Colonic mucosa (tissue), 4 donors: ENCODE measurements at regions not wholly inside any gene's neighbourhood (a gene's known extent, or its start where the extent isn't known, plus 50 kb on each side); places are given as distances from the start of the nearest gene placed in this dataset.

Experiments
- DNase-seq: peaks from one replicate; pipeline ENCODE4 v3.0.0-alpha.2; 2020
- H3K27ac ChIP-seq: fragments of 200-600 bp; one replicate; pipeline ENCODE4 v1.8.0; 2021
- H3K27me3 ChIP-seq: fragments of 200-600 bp; one replicate; pipeline ENCODE4 v1.8.0; 2021
- H3K36me3 ChIP-seq: fragments of 200-600 bp; one replicate; pipeline ENCODE4 v1.8.0; 2021
- H3K4me1 ChIP-seq: fragments of 200-600 bp; one replicate; pipeline ENCODE4 v1.8.0; 2021; ENCODE audit warnings: mild to moderate bottlenecking
- H3K4me3 ChIP-seq: fragments of 200-600 bp; one replicate; pipeline ENCODE4 v1.8.0; 2021
- H3K9ac ChIP-seq, 2 donors: one replicate each; pipeline ENCODE4 v1.7.0; 2013; ENCODE audit warnings: control low read depth in 2 of 2, low read depth in 2 of 2, low read length in 2 of 2
- H3K9me3 ChIP-seq: fragments of 200-600 bp; one replicate; pipeline ENCODE4 v1.8.0; 2021
- CTCF ChIP-seq: fragments of 200-600 bp; IDR thresholded peaks from one replicate; pipeline ENCODE4 v1.8.0; 2022; ENCODE audit warnings: antibody characterized with exemption, mild to moderate bottlenecking
- intact Hi-C: fragments of 100-400 bp; cut with DNase I; formaldehyde crosslinking; loops from one replicate; pipeline ENCODE4 v1.14.1; 2022
- donor health status: healthy.
- donor health status: DM: no; HTN: no; CAD: no.
- donor health status: DM: no; HTN: no; CAD: no.

GRCh38 chr3:123341-123740, 73.2 kb upstream of the CHL1 start:
- Histone ChIP-seq H3K27ac (no peak overlapping the region), H3K4me1 (no peaks in the 10 kb centered on the region), H3K9ac (no peak overlapping the region), H3K36me3 (no peaks in the 10 kb centered on the region), H3K9me3 (no peaks in the 10 kb centered on the region), H3K27me3 (no peaks in the 10 kb centered on the region), H3K4me3 (no peak overlapping the region)
- DNase-seq: no peak
- no peak for TF ChIP-seq CTCF
- intact Hi-C loops: no loop called here

- H3K9ac ChIP-seq: no peak overlapping the region
- no peaks in the 10 kb centered on the region for H3K4me1 ChIP-seq
- H3K4me3 ChIP-seq: no peak overlapping the region
- intact Hi-C loops: no loop called here
- no peaks in the 10 kb centered on the region for H3K27me3 ChIP-seq
- no peaks in the 10 kb centered on the region for H3K36me3 ChIP-seq
- no peaks in the 10 kb centered on the region for H3K9me3 ChIP-seq
- no peak for DNase-seq
- no peak for TF ChIP-seq CTCF
- no peak overlapping the region for H3K27ac ChIP-seq
Observed at GRCh38 chr3:124557-125179, 71.9 kb upstream of the CHL1 start.

- Histone ChIP-seq H3K4me3 (no peak overlapping the region), H3K36me3 (no peaks in the 10 kb centered on the region), H3K9me3 (no peaks in the 10 kb centered on the region), H3K9ac (no peak overlapping the region), H3K27me3 (no peaks in the 10 kb centered on the region), H3K4me1 (no peaks in the 10 kb centered on the region), H3K27ac (no peak overlapping the region)
- TF ChIP-seq CTCF: no peak
- no peak for DNase-seq
- intact Hi-C loops: no loop called here
Observed at GRCh38 chr3:128515-129172, 67.9 kb upstream of the CHL1 start.

GRCh38 chr3:131151-131888, 65.2 kb upstream of the CHL1 start:
- Histone ChIP-seq H3K9ac (no peak overlapping the region), H3K4me3 (no peak overlapping the region), H3K36me3 (no peaks in the 10 kb centered on the region), H3K27me3 (no peaks in the 10 kb centered on the region), H3K27ac (no peak overlapping the region), H3K9me3 (no peaks in the 10 kb centered on the region), H3K4me1 (no peaks in the 10 kb centered on the region)
- DNase-seq: no peak
- intact Hi-C loops: no loop called here
- TF ChIP-seq CTCF: no peak

GRCh38 chr3:132378-132777, 64.2 kb upstream of the CHL1 start:
- Histone ChIP-seq H3K9me3 (no peaks in the 10 kb centered on the region), H3K36me3 (no peaks in the 10 kb centered on the region), H3K27ac (no peak overlapping the region), H3K4me1 (no peaks in the 10 kb centered on the region), H3K27me3 (no peaks in the 10 kb centered on the region), H3K4me3 (no peak overlapping the region), H3K9ac (no peak overlapping the region)
- intact Hi-C loops: no loop called here
- no peak for DNase-seq
- TF ChIP-seq CTCF: no peak
